Activated naive CD8-positive, alpha-beta T cell treated with anti-CD3 and anti-CD28 coated beads for 36 hours (primary cell): ENCODE measurements at regions not wholly inside any gene's neighbourhood (a gene's known extent, or its start where the extent isn't known, plus 50 kb on each side); places are given as distances from the start of the nearest gene placed in this dataset.

Experiments used
- DNase-seq: peaks from one replicate; pipeline ENCODE4 v3.0.0; 2021
- H3K27ac Mint-ChIP-seq: one replicate; pipeline ENCODE4 v1.8.0; 2022; ENCODE audit warnings: mild to moderate bottlenecking, moderate library complexity, mixed read lengths
- H3K27me3 Mint-ChIP-seq: one replicate; pipeline ENCODE4 v1.8.0; 2022; ENCODE audit warnings: mild to moderate bottlenecking, mixed read lengths
- H3K36me3 Mint-ChIP-seq: one replicate; pipeline ENCODE4 v1.8.0; 2021; ENCODE audit warnings: mild to moderate bottlenecking, mixed read lengths
- H3K4me1 Mint-ChIP-seq: one replicate; pipeline ENCODE4 v1.8.0; 2021; ENCODE audit warnings: mixed read lengths
- H3K4me3 Mint-ChIP-seq: one replicate; pipeline ENCODE4 v1.8.0; 2022; ENCODE audit warnings: mild to moderate bottlenecking, moderate library complexity, mixed read lengths
- H3K9me3 Mint-ChIP-seq: one replicate; pipeline ENCODE4 v1.8.0; 2022; ENCODE audit warnings: mixed read lengths

GRCh38 chr1:87182611-87183010 lies 146.1 kb upstream of the LMO4 start:
- no peak for DNase-seq
- Mint-ChIP-seq H3K27ac (no peak overlapping the region), H3K9me3 (no peaks in the 10 kb centered on the region), H3K4me3 (no peak overlapping the region), H3K4me1 (no peaks in the 10 kb centered on the region), H3K36me3 (no peaks in the 10 kb centered on the region), H3K27me3 (peaks cover 37% of the 10 kb centered on the region)

- no peaks in the 10 kb centered on the region for H3K9me3 Mint-ChIP-seq
- no peaks in the 10 kb centered on the region for H3K36me3 Mint-ChIP-seq
- H3K4me3 Mint-ChIP-seq, result no peak overlapping the region
- H3K4me1 Mint-ChIP-seq, result no peaks in the 10 kb centered on the region
- DNase-seq, result no peak
- peaks cover 25% of the 10 kb centered on the region for H3K27me3 Mint-ChIP-seq
- H3K27ac Mint-ChIP-seq, result no peak overlapping the region
Observed at GRCh38 chr1:87185077-87185476, 143.6 kb upstream of the LMO4 start.

- H3K36me3 Mint-ChIP-seq, result no peaks in the 10 kb centered on the region
- no peaks in the 10 kb centered on the region for H3K9me3 Mint-ChIP-seq
- no peak overlapping the region for H3K27ac Mint-ChIP-seq
- peaks cover 26% of the 10 kb centered on the region for H3K27me3 Mint-ChIP-seq
- no peak for DNase-seq
- no peak overlapping the region for H3K4me3 Mint-ChIP-seq
- H3K4me1 Mint-ChIP-seq, result no peaks in the 10 kb centered on the region
Observed at GRCh38 chr1:87186346-87186745, 142.3 kb upstream of the LMO4 start.

GRCh38 chr1:87188640-87189039 lies 140.0 kb upstream of the LMO4 start:
- Mint-ChIP-seq H3K4me3 (no peak overlapping the region), H3K4me1 (no peaks in the 10 kb centered on the region), H3K27me3 (peaks cover 25% of the 10 kb centered on the region), H3K9me3 (no peaks in the 10 kb centered on the region), H3K27ac (no peak overlapping the region), H3K36me3 (no peaks in the 10 kb centered on the region)
- DNase-seq, result no peak

GRCh38 chr1:87190402-87190801 lies 138.3 kb upstream of the LMO4 start:
- Mint-ChIP-seq H3K4me1 (no peaks in the 10 kb centered on the region), H3K9me3 (peaks cover 3% of the 10 kb centered on the region), H3K36me3 (no peaks in the 10 kb centered on the region), H3K27me3 (peaks cover 16% of the 10 kb centered on the region), H3K27ac (no peak overlapping the region), H3K4me3 (no peak overlapping the region)
- no peak for DNase-seq

DNA sequence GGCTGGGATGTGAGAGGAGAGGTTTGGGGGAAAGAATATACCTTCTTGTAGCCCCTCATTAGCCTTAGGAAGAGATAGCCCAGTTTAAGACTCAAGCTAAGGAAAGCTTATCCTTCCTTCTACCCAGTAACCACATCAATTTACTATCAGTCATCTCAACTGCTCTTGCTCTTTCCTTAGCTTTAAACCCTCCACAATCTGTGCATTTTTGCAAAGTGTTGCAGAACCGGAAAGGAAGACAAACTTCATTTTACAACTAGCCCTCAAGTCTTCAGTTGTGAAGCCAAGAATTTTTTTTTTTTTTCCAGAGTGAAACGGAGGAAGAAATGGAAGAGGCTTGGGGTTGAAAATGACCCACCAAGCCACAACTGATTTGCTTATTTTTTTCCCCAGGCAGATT lies 137.0 kb upstream of the LMO4 start:
- H3K27me3 Mint-ChIP-seq, result peaks cover 11% of the 10 kb centered on the region
- H3K27ac Mint-ChIP-seq, result no peak overlapping the region
- H3K4me1 Mint-ChIP-seq, result no peaks in the 10 kb centered on the region
- no peak overlapping the region for H3K4me3 Mint-ChIP-seq
- H3K9me3 Mint-ChIP-seq, result peaks cover 3% of the 10 kb centered on the region
- DNase-seq, result no peak
- H3K36me3 Mint-ChIP-seq, result no peaks in the 10 kb centered on the region

- peaks cover 3% of the 10 kb centered on the region for H3K9me3 Mint-ChIP-seq
- H3K4me3 Mint-ChIP-seq, result no peak overlapping the region
- H3K27ac Mint-ChIP-seq, result no peak overlapping the region
- no peaks in the 10 kb centered on the region for H3K4me1 Mint-ChIP-seq
- H3K36me3 Mint-ChIP-seq, result no peaks in the 10 kb centered on the region
- no peak for DNase-seq
- H3K27me3 Mint-ChIP-seq, result peaks cover 20% of the 10 kb centered on the region
Observed at GRCh38 chr1:87194271-87194774, 134.4 kb upstream of the LMO4 start.

GRCh38 chr1:87194856-87195255 lies 133.8 kb upstream of the LMO4 start:
- Mint-ChIP-seq H3K36me3 (no peaks in the 10 kb centered on the region), H3K4me1 (no peaks in the 10 kb centered on the region), H3K27ac (no peak overlapping the region), H3K4me3 (no peak overlapping the region), H3K9me3 (peaks cover 3% of the 10 kb centered on the region), H3K27me3 (peaks cover 23% of the 10 kb centered on the region)
- no peak for DNase-seq

- Mint-ChIP-seq H3K36me3 (no peaks in the 10 kb centered on the region), H3K4me3 (no peak overlapping the region), H3K27me3 (peaks cover 33% of the 10 kb centered on the region), H3K27ac (no peak overlapping the region), H3K9me3 (peaks cover 3% of the 10 kb centered on the region), H3K4me1 (no peaks in the 10 kb centered on the region)
- no peak for DNase-seq
Observed at GRCh38 chr1:87196110-87196827, 132.4 kb upstream of the LMO4 start.

- Mint-ChIP-seq H3K9me3 (peaks cover 3% of the 10 kb centered on the region), H3K27me3 (peaks cover 35% of the 10 kb centered on the region), H3K4me3 (no peak overlapping the region), H3K36me3 (no peaks in the 10 kb centered on the region), H3K4me1 (peaks cover 3% of the 10 kb centered on the region), H3K27ac (no peak overlapping the region)
- DNase-seq, result no peak
Observed at GRCh38 chr1:87197156-87197555, 131.5 kb upstream of the LMO4 start.

DNA sequence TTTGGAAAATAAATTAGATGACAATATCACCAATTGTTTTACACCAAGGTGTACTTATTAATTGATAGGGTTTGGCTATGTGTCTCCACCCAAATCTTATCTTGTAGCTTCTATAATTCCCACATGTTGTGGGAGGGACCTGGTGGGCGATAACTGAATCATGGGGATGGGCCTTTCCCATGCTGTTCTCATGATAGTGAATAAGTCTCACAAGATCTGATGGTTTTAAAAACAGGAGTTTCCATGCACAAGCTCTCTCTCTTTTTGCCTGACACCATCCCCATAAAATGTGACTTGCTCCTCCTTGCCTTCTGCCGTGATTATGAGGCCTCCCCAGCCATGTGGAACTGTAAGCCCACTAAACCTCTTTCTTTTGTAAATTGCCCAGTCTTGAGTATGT lies 131.0 kb upstream of the LMO4 start:
- Mint-ChIP-seq H3K36me3 (no peaks in the 10 kb centered on the region), H3K4me1 (peaks cover 8% of the 10 kb centered on the region), H3K9me3 (peaks cover 3% of the 10 kb centered on the region), H3K27me3 (peaks cover 37% of the 10 kb centered on the region), H3K27ac (no peak overlapping the region), H3K4me3 (no peak overlapping the region)
- DNase-seq, result no peak

DNA sequence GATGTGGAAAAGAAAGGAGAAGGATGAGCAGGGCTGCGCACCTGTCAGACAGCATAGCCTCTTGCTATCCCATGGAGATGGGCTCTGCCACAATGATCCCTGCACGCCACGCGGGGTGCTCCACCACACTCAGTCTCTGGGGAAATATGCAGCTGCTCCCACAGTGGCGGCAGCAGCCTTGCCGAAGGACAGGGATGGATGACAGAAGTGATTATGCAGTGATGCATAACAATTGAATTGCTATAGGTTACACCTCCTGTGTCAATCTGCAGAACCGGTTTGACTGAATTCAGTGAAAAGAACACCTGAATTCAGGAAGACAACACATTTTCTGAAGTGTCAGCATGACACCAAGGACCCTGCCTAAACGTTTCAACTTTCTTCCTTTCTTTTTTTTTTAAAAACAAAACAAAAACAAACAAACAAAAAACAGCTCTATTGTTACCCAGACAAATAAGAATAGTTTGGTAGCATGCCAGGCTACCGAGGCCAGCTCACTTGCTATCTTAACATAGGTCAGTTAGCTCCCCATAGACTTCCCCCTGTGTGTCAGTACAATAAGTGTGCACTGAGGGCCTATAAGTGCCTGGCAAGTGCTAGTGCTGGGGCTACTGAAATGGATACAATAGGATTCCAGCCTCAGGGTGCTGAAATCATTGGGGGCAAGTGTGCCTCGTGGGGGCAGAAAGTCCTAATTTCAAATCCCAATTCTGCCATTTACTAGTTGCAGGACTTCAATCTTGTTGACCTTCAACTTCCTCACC lies 127.6 kb upstream of the LMO4 start:
- H3K36me3 Mint-ChIP-seq, result no peaks in the 10 kb centered on the region
- peaks cover 16% of the 10 kb centered on the region for H3K4me1 Mint-ChIP-seq
- H3K9me3 Mint-ChIP-seq, result no peaks in the 10 kb centered on the region
- no peak overlapping the region for H3K4me3 Mint-ChIP-seq
- no peak for DNase-seq
- no peak overlapping the region for H3K27ac Mint-ChIP-seq
- H3K27me3 Mint-ChIP-seq, result peaks cover 65% of the 10 kb centered on the region

GRCh38 chr1:87201768-87202167 lies 126.9 kb upstream of the LMO4 start:
- DNase-seq, result no peak
- Mint-ChIP-seq H3K36me3 (no peaks in the 10 kb centered on the region), H3K27me3 (peaks cover 65% of the 10 kb centered on the region), H3K4me1 (peaks cover 16% of the 10 kb centered on the region), H3K27ac (no peak overlapping the region), H3K4me3 (no peak overlapping the region), H3K9me3 (no peaks in the 10 kb centered on the region)

- Mint-ChIP-seq H3K36me3 (no peaks in the 10 kb centered on the region), H3K4me3 (no peak overlapping the region), H3K27me3 (peaks cover 60% of the 10 kb centered on the region), H3K9me3 (no peaks in the 10 kb centered on the region), H3K27ac (no peak overlapping the region), H3K4me1 (peaks cover 16% of the 10 kb centered on the region)
- no peak for DNase-seq
Observed at GRCh38 chr1:87202451-87202850, 126.2 kb upstream of the LMO4 start.

DNA sequence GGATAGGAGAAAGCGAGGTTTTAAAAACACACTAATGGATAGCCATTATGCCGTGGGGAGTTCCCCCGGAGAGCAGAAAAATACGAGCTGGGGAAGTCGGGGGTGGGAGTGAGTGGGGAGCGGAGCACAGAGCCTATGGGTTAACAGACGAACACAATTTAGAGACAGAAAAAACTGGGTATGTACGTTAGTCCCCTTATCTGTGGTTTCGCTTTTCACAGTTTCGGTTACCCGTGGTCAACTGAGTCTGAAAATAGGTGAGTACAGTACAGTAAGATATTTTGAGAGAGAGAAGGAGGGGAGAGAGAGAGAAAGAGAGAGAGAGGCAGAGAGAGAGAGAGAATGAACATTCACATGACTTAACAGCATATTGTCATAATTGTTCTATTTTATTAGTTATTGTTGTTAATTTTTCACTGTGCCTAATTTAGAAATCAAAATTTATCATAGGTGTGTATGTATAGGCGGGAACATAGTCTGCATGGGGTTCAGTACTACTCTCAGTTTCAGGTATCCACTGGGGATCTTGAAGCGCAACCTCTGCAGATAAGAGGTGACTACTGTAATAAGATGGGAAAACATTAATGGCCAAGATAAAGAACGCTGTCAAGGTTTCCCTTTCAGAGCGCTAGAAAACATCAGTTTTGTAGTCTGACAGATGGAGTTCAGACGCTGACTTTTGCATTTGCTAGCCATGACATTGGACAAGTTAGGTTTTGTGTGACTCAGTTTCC lies 125.6 kb upstream of the LMO4 start:
- H3K9me3 Mint-ChIP-seq, result no peaks in the 10 kb centered on the region
- H3K4me3 Mint-ChIP-seq, result no peak overlapping the region
- no peak overlapping the region for H3K27ac Mint-ChIP-seq
- peaks cover 60% of the 10 kb centered on the region for H3K27me3 Mint-ChIP-seq
- no peaks in the 10 kb centered on the region for H3K36me3 Mint-ChIP-seq
- peak; percentile 8 for DNase-seq
- peaks cover 16% of the 10 kb centered on the region for H3K4me1 Mint-ChIP-seq
